ENCODE measurements at regions not wholly inside any gene's neighbourhood (a gene's known extent, or its start where the extent isn't known, plus 50 kb on each side); places are given as distances from the start of the nearest gene placed in this dataset.

DNA sequence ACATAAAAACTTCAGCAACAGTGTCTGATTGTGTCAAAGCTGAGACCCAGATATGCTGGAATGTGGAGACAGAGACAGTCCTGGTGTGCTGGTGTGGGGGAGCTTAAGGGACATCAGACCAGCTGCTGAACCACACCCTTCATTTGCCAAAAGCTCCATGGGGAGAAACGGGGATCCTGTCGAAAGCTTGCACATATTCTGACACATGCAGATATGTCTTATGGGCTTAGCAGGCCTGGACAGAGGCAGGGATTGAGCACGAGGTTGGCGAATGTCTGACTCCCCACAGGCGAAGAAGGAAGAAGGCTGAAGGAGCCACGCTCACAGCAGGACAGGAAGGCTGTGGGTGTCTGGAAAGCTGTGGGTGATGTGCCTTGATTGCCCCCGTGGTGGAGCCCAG, 72.1 kb upstream of the ACSL1 start:
- WGBS (ENCODE audit: insufficient coverage, insufficient replicate concordance, low lambda C conversion rate, missing lambda C conversion rate), result 86% methylated on average over 7 of the region's 7 CpGs
- no peak for FAIRE-seq
- no peak overlapping the region for H2AFZ ChIP-seq (ENCODE audit: control insufficient read depth, low read depth, low read length)
- intact Hi-C loops (cut with micrococcal nuclease; ENCODE audit: unreplicated experiment) (no loop called here), in situ Hi-C loops (cut with MboI) (no loop called here)
- TF ChIP-seq, protein P1, sequence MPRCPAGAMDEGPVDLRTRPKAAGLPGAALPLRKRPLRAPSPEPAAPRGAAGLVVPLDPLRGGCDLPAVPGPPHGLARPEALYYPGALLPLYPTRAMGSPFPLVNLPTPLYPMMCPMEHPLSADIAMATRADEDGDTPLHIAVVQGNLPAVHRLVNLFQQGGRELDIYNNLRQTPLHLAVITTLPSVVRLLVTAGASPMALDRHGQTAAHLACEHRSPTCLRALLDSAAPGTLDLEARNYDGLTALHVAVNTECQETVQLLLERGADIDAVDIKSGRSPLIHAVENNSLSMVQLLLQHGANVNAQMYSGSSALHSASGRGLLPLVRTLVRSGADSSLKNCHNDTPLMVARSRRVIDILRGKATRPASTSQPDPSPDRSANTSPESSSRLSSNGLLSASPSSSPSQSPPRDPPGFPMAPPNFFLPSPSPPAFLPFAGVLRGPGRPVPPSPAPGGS (IDR thresholded peaks at IDR 0.05; ENCODE audit: borderline replicate concordance, insufficient read depth, low read depth, low read length, poor library complexity, severe bottlenecking), result peak; percentile 16
- no peak for TF ChIP-seq IKZF2 (IDR thresholded peaks at IDR 0.05)
- ChIA-PET SMC1A (ENCODE audit: uncharacterized antibody, unreplicated experiment) (interaction anchor here (0.6 to 1.9 kb wide), 11 partner anchors 8 to 634 kb away, joined by 3 to 10 read pairs (median 4); no protein-coding TSS in a partner anchor), CTCF (interaction anchor here (0.9 to 2.2 kb wide), 4 partner anchors 9 to 152 kb away, joined by 3 to 6 read pairs (median 4); no protein-coding TSS in a partner anchor), POLR2A (interaction anchor here (0.5 to 1.2 kb wide), 4 partner anchors 52 to 164 kb away, joined by 3 read pairs; partner anchors contain the start of gene CENPU), RAD21 (ENCODE audit: unreplicated experiment) (interaction anchor here (0.6 to 2.2 kb wide), 8 partner anchors 9 to 152 kb away, joined by 3 to 17 read pairs (median 6); no protein-coding TSS in a partner anchor)
- no peaks in the 10 kb centered on the region for H3K27me3 ChIP-seq (replicated peaks in 1 of 2; ENCODE audit: control insufficient read depth in 2 of 2, insufficient read depth in 2 of 2, low read length in 1 of 2)
- H3K36me3 ChIP-seq (ENCODE audit: control insufficient read depth in 2 of 2, insufficient read depth in 2 of 2, low read length in 1 of 2), result no peaks in the 10 kb centered on the region
- H3K9ac ChIP-seq (ENCODE audit: control insufficient read depth, insufficient read depth, low read length), result no peak overlapping the region
- H3K9me3 ChIP-seq (replicated peaks; ENCODE audit: control insufficient read depth, insufficient read depth, low read length), result no peaks in the 10 kb centered on the region
- H3K4me2 ChIP-seq (ENCODE audit: control insufficient read depth, insufficient read depth), result no peak overlapping the region
- peaks cover 13% of the 10 kb centered on the region for H3K4me1 ChIP-seq (ENCODE audit: control insufficient read depth, insufficient read depth, low read length)
- H3K4me3 ChIP-seq, result no peak overlapping the region
- BruUV-seq (replicated peaks), result no TSS peak
- no peaks in the 10 kb centered on the region for H4K20me1 ChIP-seq (ENCODE audit: control insufficient read depth, insufficient read depth)
- no peak for DNase-seq (ENCODE audit: low read depth, low spot score)
- H3K79me2 ChIP-seq (ENCODE audit: control insufficient read depth, insufficient read depth, low read length), result no peaks in the 10 kb centered on the region
- ATAC-seq, result no peak
- no peak overlapping the region for H3K27ac ChIP-seq (ENCODE audit: control insufficient read depth, insufficient read depth)

- no peak for ATAC-seq
- no peaks in the 10 kb centered on the region for H3K79me2 ChIP-seq (ENCODE audit: control insufficient read depth, insufficient read depth, low read length)
- no peak for FAIRE-seq
- H3K4me1 ChIP-seq (ENCODE audit: control insufficient read depth, insufficient read depth, low read length), result peaks cover 13% of the 10 kb centered on the region
- no peak for DNase-seq (ENCODE audit: low read depth, low spot score)
- CTCF ChIA-PET, result interaction anchor here (2.2 kb wide), 1 partner anchor 8 kb away, joined by 6 read pairs; no protein-coding TSS in a partner anchor
- no peaks in the 10 kb centered on the region for H4K20me1 ChIP-seq (ENCODE audit: control insufficient read depth, insufficient read depth)
- H3K4me3 ChIP-seq, result no peak overlapping the region
- H3K4me2 ChIP-seq (ENCODE audit: control insufficient read depth, insufficient read depth), result no peak overlapping the region
- H2AFZ ChIP-seq (ENCODE audit: control insufficient read depth, low read depth, low read length), result no peak overlapping the region
- intact Hi-C loops (cut with micrococcal nuclease; ENCODE audit: unreplicated experiment) (no loop called here), in situ Hi-C loops (cut with MboI) (no loop called here)
- H3K36me3 ChIP-seq (ENCODE audit: control insufficient read depth in 2 of 2, insufficient read depth in 2 of 2, low read length in 1 of 2), result no peaks in the 10 kb centered on the region
- 82% methylated on average over 5 of the region's 5 CpGs for WGBS (ENCODE audit: insufficient coverage, insufficient replicate concordance, low lambda C conversion rate, missing lambda C conversion rate)
- H3K9ac ChIP-seq (ENCODE audit: control insufficient read depth, insufficient read depth, low read length), result no peak overlapping the region
- H3K27me3 ChIP-seq (replicated peaks in 1 of 2; ENCODE audit: control insufficient read depth in 2 of 2, insufficient read depth in 2 of 2, low read length in 1 of 2), result no peaks in the 10 kb centered on the region
- H3K9me3 ChIP-seq (replicated peaks; ENCODE audit: control insufficient read depth, insufficient read depth, low read length), result no peaks in the 10 kb centered on the region
- no TSS peak for BruUV-seq (replicated peaks)
- SMC1A ChIA-PET (ENCODE audit: uncharacterized antibody, unreplicated experiment), result interaction anchor here (0.6 to 1.1 kb wide), 2 partner anchors 49 to 394 kb away, joined by 3 read pairs; no protein-coding TSS in a partner anchor
- POLR2A ChIA-PET, result no interaction called here
- RAD21 ChIA-PET (ENCODE audit: unreplicated experiment), result interaction anchor here (1.7 to 2.2 kb wide), 2 partner anchors 75 to 153 kb away, joined by 4 to 8 read pairs; no protein-coding TSS in a partner anchor
- no peak overlapping the region for H3K27ac ChIP-seq (ENCODE audit: control insufficient read depth, insufficient read depth)
- TF ChIP-seq SIN3A (IDR thresholded peaks at IDR 0.05; ENCODE audit: low read depth, low read length), result no peak
- TF ChIP-seq IRF4 (IDR thresholded peaks at IDR 0.05; ENCODE audit: low read depth, low read length), result no peak
- TF ChIP-seq STAT1 (conservative IDR thresholded peaks at IDR 0.05), result no peak
- TF ChIP-seq ZNF687 (IDR thresholded peaks at IDR 0.05), result no peak
- TF ChIP-seq, protein P2, sequence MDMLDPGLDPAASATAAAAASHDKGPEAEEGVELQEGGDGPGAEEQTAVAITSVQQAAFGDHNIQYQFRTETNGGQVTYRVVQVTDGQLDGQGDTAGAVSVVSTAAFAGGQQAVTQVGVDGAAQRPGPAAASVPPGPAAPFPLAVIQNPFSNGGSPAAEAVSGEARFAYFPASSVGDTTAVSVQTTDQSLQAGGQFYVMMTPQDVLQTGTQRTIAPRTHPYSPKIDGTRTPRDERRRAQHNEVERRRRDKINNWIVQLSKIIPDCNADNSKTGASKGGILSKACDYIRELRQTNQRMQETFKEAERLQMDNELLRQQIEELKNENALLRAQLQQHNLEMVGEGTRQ (IDR thresholded peaks at IDR 0.05; ENCODE audit: borderline replicate concordance, low read depth, low read length), result no peak
- no peak for TF ChIP-seq SMAD5 (IDR thresholded peaks at IDR 0.05; ENCODE audit: low read depth)
- no peak for TF ChIP-seq RAD51 (IDR thresholded peaks at IDR 0.05)
- no peak for TF ChIP-seq LARP7 (IDR thresholded peaks at IDR 0.05)
- TF ChIP-seq RB1 (IDR thresholded peaks at IDR 0.05; ENCODE audit: borderline replicate concordance), result no peak
These were observed 73.0 kb upstream of the ACSL1 start for GRCh38 chr4:184898793-184899192.
